Neural cell (in vitro differentiated cells): ENCODE measurements at regions not wholly inside any gene's neighbourhood (a gene's known extent, or its start where the extent isn't known, plus 50 kb on each side); places are given as distances from the start of the nearest gene placed in this dataset.

ENCODE experiments used
- H2AFZ ChIP-seq: fragments of 200-600, 300-800 bp; sonication (generic), shearing (Covaris generic); 2 replicates; pipeline ENCODE4 v1.6.0; 2014; ENCODE audit warnings: low read depth, mild to moderate bottlenecking, antibody characterized with exemption, low read length, moderate library complexity
- H3F3A ChIP-seq: fragments of 200-600 bp; shearing (Covaris generic); 2 replicates; pipeline ENCODE4 v1.6.1; 2016; ENCODE audit warnings: mild to moderate bottlenecking, moderate library complexity, mixed read lengths, antibody characterized with exemption, low read length; ENCODE audit not compliant: insufficient read depth, poor library complexity, severe bottlenecking
- H3K27ac ChIP-seq: fragments of 200-600, 300-800 bp; sonication (generic), shearing (Covaris generic); 2 replicates; pipeline ENCODE4 v1.5.1; 2014; ENCODE audit warnings: mild to moderate bottlenecking, low read length, moderate library complexity
- H3K27me3 ChIP-seq: fragments of 300-800, 200-600 bp; sonication (generic), shearing (Covaris generic); 2 replicates; pipeline ENCODE4 v1.6.0; 2014; ENCODE audit warnings: mild to moderate bottlenecking, low read depth, low read length, moderate library complexity; ENCODE audit not compliant: insufficient read depth
- H3K36me3 ChIP-seq: fragments of 300-800, 200-600 bp; sonication (generic), shearing (Covaris generic); 2 replicates; pipeline ENCODE4 v1.5.1; 2014; ENCODE audit warnings: mild to moderate bottlenecking, antibody characterized with exemption, low read length, moderate library complexity; ENCODE audit not compliant: insufficient read depth
- H3K4me2 ChIP-seq: fragments of 300-800, 200-600 bp; sonication (generic), shearing (Covaris generic); 2 replicates; pipeline ENCODE4 v1.6.0; 2014; ENCODE audit warnings: mild to moderate bottlenecking, low read length
- H3K4me3 ChIP-seq: fragments of 300-800, 200-600 bp; sonication (generic), shearing (Covaris generic); 2 replicates; pipeline ENCODE4 v1.5.1; 2014; ENCODE audit warnings: mild to moderate bottlenecking, low read length, moderate library complexity
- H3K79me2 ChIP-seq: fragments of 200-600 bp; shearing (Covaris generic); replicated peaks from 2 replicates; pipeline ENCODE4 v1.6.0; 2014; ENCODE audit warnings: mild to moderate bottlenecking, low read length, moderate library complexity; ENCODE audit not compliant: insufficient read depth
- H3K9ac ChIP-seq: fragments of 300-800, 200-600 bp; sonication (generic), shearing (Covaris generic); 2 replicates; pipeline ENCODE4 v1.6.1; 2016; ENCODE audit warnings: mild to moderate bottlenecking, low read length, mixed read lengths
- H3K9me2 ChIP-seq: fragments of 200-600 bp; shearing (Covaris generic); 2 replicates; pipeline ENCODE4 v1.6.1; 2016; ENCODE audit warnings: mild to moderate bottlenecking, low read length, mixed read lengths; ENCODE audit not compliant: insufficient read depth
- H3K9me3 ChIP-seq: fragments of 200-600, 300-800 bp; sonication (generic), shearing (Covaris generic); 2 replicates; pipeline ENCODE4 v1.6.1; 2016; ENCODE audit warnings: mild to moderate bottlenecking, mixed run types, low read length, moderate library complexity, mixed read lengths
- H4K20me1 ChIP-seq: fragments of 200-600 bp; shearing (Covaris generic); 2 replicates; pipeline ENCODE4 v1.6.1; 2016; ENCODE audit warnings: mild to moderate bottlenecking, mixed run types; ENCODE audit not compliant: insufficient read depth
- CTCF ChIP-seq: fragments of 450-650 bp; IDR thresholded peaks from 2 replicates; pipeline ENCODE4 v1.5.1; 2014; ENCODE audit warnings: antibody characterized with exemption, mild to moderate bottlenecking, moderate library complexity; ENCODE audit not compliant: poor library complexity, severe bottlenecking
- EP300 ChIP-seq: fragments of 450-650 bp; conservative IDR thresholded peaks from 2 replicates; pipeline ENCODE4 v1.6.1; 2014; ENCODE audit warnings: antibody characterized with exemption, mild to moderate bottlenecking, moderate library complexity; ENCODE audit not compliant: poor library complexity, severe bottlenecking
- EZH2 ChIP-seq: fragments of 200-600, 300-800 bp; shearing (Covaris generic), sonication (generic); IDR thresholded peaks from 2 replicates; pipeline ENCODE4 v1.6.1; 2014; ENCODE audit warnings: antibody characterized with exemption, low read length, borderline replicate concordance, mild to moderate bottlenecking; ENCODE audit not compliant: insufficient read depth, poor library complexity, severe bottlenecking
- MXI1 ChIP-seq: fragments of 450-650 bp; conservative IDR thresholded peaks from 2 replicates; pipeline ENCODE4 v1.6.1; 2014; ENCODE audit warnings: antibody characterized with exemption, mild to moderate bottlenecking; ENCODE audit not compliant: poor library complexity, severe bottlenecking
- POLR2AphosphoS5 ChIP-seq: IDR thresholded peaks from 2 replicates; pipeline ENCODE4 v1.6.1; 2012
- RAD21 ChIP-seq: fragments of 450-650 bp; conservative IDR thresholded peaks from 2 replicates; pipeline ENCODE4 v1.6.1; 2014; ENCODE audit warnings: antibody characterized with exemption, mild to moderate bottlenecking, moderate library complexity
- REST ChIP-seq: IDR thresholded peaks from 2 replicates; pipeline ENCODE4 v1.6.1; 2012; ENCODE audit warnings: borderline replicate concordance
- SMC3 ChIP-seq: fragments of 450-650 bp; conservative IDR thresholded peaks from 2 replicates; pipeline ENCODE4 v1.6.1; 2014; ENCODE audit warnings: antibody characterized with exemption, mild to moderate bottlenecking, moderate library complexity; ENCODE audit not compliant: poor library complexity
- TAF1 ChIP-seq: IDR thresholded peaks from 2 replicates; pipeline ENCODE4 v1.6.1; 2012; ENCODE audit warnings: low read depth

GRCh38 chr22:49299821-49300231 lies 527.8 kb downstream of the BRD1 start:
- no peak overlapping the region for H2AFZ ChIP-seq
- no peaks in the 10 kb centered on the region for H3K9me3 ChIP-seq
- no peaks in the 10 kb centered on the region for H4K20me1 ChIP-seq
- H3K36me3 ChIP-seq, result no peaks in the 10 kb centered on the region
- no peak overlapping the region for H3K27ac ChIP-seq
- no peaks in the 10 kb centered on the region for H3F3A ChIP-seq
- TF ChIP-seq POLR2AphosphoS5 (no peak), TAF1 (no peak), EZH2 (no peak), CTCF (no peak), REST (no peak), EP300 (no peak), RAD21 (no peak), SMC3 (no peak), MXI1 (no peak)
- no peaks in the 10 kb centered on the region for H3K9me2 ChIP-seq
- no peak overlapping the region for H3K4me3 ChIP-seq
- H3K79me2 ChIP-seq, result no peaks in the 10 kb centered on the region
- H3K4me2 ChIP-seq, result no peak overlapping the region
- H3K9ac ChIP-seq, result no peak overlapping the region
- no peaks in the 10 kb centered on the region for H3K27me3 ChIP-seq

- no peak overlapping the region for H3K4me2 ChIP-seq
- TF ChIP-seq EZH2 (no peak), RAD21 (no peak), SMC3 (no peak), CTCF (no peak), TAF1 (no peak), POLR2AphosphoS5 (no peak), MXI1 (no peak), REST (no peak), EP300 (no peak)
- H3K9ac ChIP-seq, result no peak overlapping the region
- H3K4me3 ChIP-seq, result no peak overlapping the region
- no peaks in the 10 kb centered on the region for H3K36me3 ChIP-seq
- no peaks in the 10 kb centered on the region for H3K9me3 ChIP-seq
- no peaks in the 10 kb centered on the region for H3F3A ChIP-seq
- no peaks in the 10 kb centered on the region for H3K27me3 ChIP-seq
- no peaks in the 10 kb centered on the region for H3K9me2 ChIP-seq
- no peak overlapping the region for H2AFZ ChIP-seq
- H3K27ac ChIP-seq, result no peak overlapping the region
- H3K79me2 ChIP-seq, result no peaks in the 10 kb centered on the region
- H4K20me1 ChIP-seq, result no peaks in the 10 kb centered on the region
Measured at GRCh38 chr22:49298834-49299750, 528.6 kb downstream of the BRD1 start.
